MM.1S (cell line): ENCODE measurements at regions not wholly inside any gene's neighbourhood (a gene's known extent, or its start where the extent isn't known, plus 50 kb on each side); places are given as distances from the start of the nearest gene placed in this dataset.

Source experiments
- DNase-seq: peaks from one replicate; pipeline ENCODE4 v3.0.0-alpha.2; 2015
- H2AFZ ChIP-seq: fragments of 300-600 bp; sonication (generic); 2 replicates; pipeline ENCODE4 v1.6.0; 2016; ENCODE audit warnings: antibody characterized with exemption, low read length
- H3F3A ChIP-seq: fragments of 300-600 bp; sonication (generic); 2 replicates; pipeline ENCODE4 v1.6.1; 2016; ENCODE audit warnings: mild to moderate bottlenecking, antibody characterized with exemption, low read length, moderate library complexity, mixed read lengths; ENCODE audit not compliant: insufficient read depth
- H3K27ac ChIP-seq: fragments of 300-600 bp; sonication (generic); 2 replicates; pipeline ENCODE4 v1.5.1; 2016; ENCODE audit warnings: mild to moderate bottlenecking, low read length
- H3K27me3 ChIP-seq: fragments of 300-600 bp; sonication (generic); replicated peaks from 2 replicates; pipeline ENCODE4 v1.6.0; 2016; ENCODE audit warnings: low read length; ENCODE audit not compliant: insufficient read depth
- H3K36me3 ChIP-seq: fragments of 300-600 bp; sonication (generic); replicated peaks from 2 replicates; pipeline ENCODE4 v1.6.1; 2016; ENCODE audit warnings: mild to moderate bottlenecking, low read length, mixed read lengths; ENCODE audit not compliant: insufficient read depth
- H3K4me1 ChIP-seq: fragments of 300-600 bp; sonication (generic); 2 replicates; pipeline ENCODE4 v1.6.1; 2016; ENCODE audit warnings: low read length, mixed read lengths
- H3K4me2 ChIP-seq: fragments of 300-600 bp; sonication (generic); 2 replicates; pipeline ENCODE4 v1.6.0; 2016; ENCODE audit warnings: low read depth, low read length
- H3K4me3 ChIP-seq: fragments of 300-600 bp; sonication (generic); 2 replicates; pipeline ENCODE4 v1.5.1; 2016; ENCODE audit warnings: low read length, mixed read lengths
- H3K79me2 ChIP-seq: fragments of 300-600 bp; sonication (generic); 2 replicates; pipeline ENCODE4 v1.6.1; 2016; ENCODE audit warnings: mixed run types, low read length, mixed read lengths
- H3K9ac ChIP-seq: fragments of 300-600 bp; sonication (generic); 2 replicates; pipeline ENCODE4 v1.6.1; 2016; ENCODE audit warnings: low read length, mixed read lengths
- H3K9me2 ChIP-seq: fragments of 300-600 bp; sonication (generic); replicated peaks from 2 replicates; pipeline ENCODE4 v1.6.1; 2016; ENCODE audit warnings: mild to moderate bottlenecking, low read length, mixed read lengths; ENCODE audit not compliant: insufficient read depth
- H3K9me3 ChIP-seq: fragments of 300-600 bp; sonication (generic); replicated peaks from 2 replicates; pipeline ENCODE4 v1.6.1; 2016; ENCODE audit warnings: mild to moderate bottlenecking, low read length, mixed read lengths; ENCODE audit not compliant: insufficient read depth
- H4K20me1 ChIP-seq: fragments of 300-600 bp; sonication (generic); 2 replicates; pipeline ENCODE4 v1.6.1; 2016; ENCODE audit warnings: mild to moderate bottlenecking, low read length, moderate library complexity, mixed read lengths; ENCODE audit not compliant: insufficient read depth
- CTCF ChIP-seq: fragments of 300-600 bp; sonication (generic); IDR thresholded peaks from 2 replicates; pipeline ENCODE4 v1.5.1; 2016; ENCODE audit warnings: antibody characterized with exemption, low read length, mixed read lengths
- EZH2 ChIP-seq: fragments of 300-600 bp; sonication (generic); optimal IDR thresholded peaks from 2 replicates; pipeline ENCODE3; 2017; ENCODE audit warnings: low read depth, mild to moderate bottlenecking, antibody characterized with exemption, low read length, mixed read lengths
- EZH2phosphoT487 ChIP-seq: fragments of 300-600 bp; sonication (generic); IDR thresholded peaks from 2 replicates; pipeline ENCODE4 v1.6.1; 2018; ENCODE audit warnings: antibody characterized with exemption, low read length

- Histone ChIP-seq H3K9ac (no peak overlapping the region), H3K4me1 (no peaks in the 10 kb centered on the region), H3K27me3 (no peaks in the 10 kb centered on the region), H3K36me3 (no peaks in the 10 kb centered on the region), H4K20me1 (no peaks in the 10 kb centered on the region), H3F3A (no peaks in the 10 kb centered on the region), H3K27ac (no peak overlapping the region), H3K9me2 (no peaks in the 10 kb centered on the region), H3K4me3 (no peak overlapping the region), H2AFZ (no peak overlapping the region), H3K4me2 (no peak overlapping the region), H3K79me2 (no peaks in the 10 kb centered on the region), H3K9me3 (no peaks in the 10 kb centered on the region)
- TF ChIP-seq EZH2phosphoT487 (no peak), EZH2 (no peak), CTCF (no peak)
- no peak for DNase-seq
Observed at GRCh38 chr1:75984781-75985180, 52.6 kb upstream of the ASB17 start.

GRCh38 chr1:75985827-75986226, 53.6 kb upstream of the ASB17 start:
- Histone ChIP-seq H3K4me3 (no peak overlapping the region), H2AFZ (no peak overlapping the region), H4K20me1 (no peaks in the 10 kb centered on the region), H3K27me3 (no peaks in the 10 kb centered on the region), H3F3A (no peaks in the 10 kb centered on the region), H3K9ac (no peak overlapping the region), H3K4me1 (no peaks in the 10 kb centered on the region), H3K4me2 (no peak overlapping the region), H3K36me3 (no peaks in the 10 kb centered on the region), H3K79me2 (no peaks in the 10 kb centered on the region), H3K9me2 (no peaks in the 10 kb centered on the region), H3K9me3 (no peaks in the 10 kb centered on the region), H3K27ac (no peak overlapping the region)
- TF ChIP-seq EZH2phosphoT487 (no peak), CTCF (no peak), EZH2 (no peak)
- no peak for DNase-seq

GRCh38 chr1:75986478-75986877, 54.3 kb upstream of the ASB17 start:
- no peaks in the 10 kb centered on the region for H4K20me1 ChIP-seq

More at GRCh38 chr1:75986478-75986877, 54.3 kb upstream of the ASB17 start:
- no peak for DNase-seq
- H3K36me3 ChIP-seq, result no peaks in the 10 kb centered on the region
- no peak overlapping the region for H3K27ac ChIP-seq
- no peaks in the 10 kb centered on the region for H3K9me2 ChIP-seq
- no peak overlapping the region for H3K9ac ChIP-seq
- no peaks in the 10 kb centered on the region for H3K4me1 ChIP-seq
- TF ChIP-seq EZH2, result no peak
- TF ChIP-seq CTCF, result no peak
- no peak for TF ChIP-seq EZH2phosphoT487
- H3K79me2 ChIP-seq, result no peaks in the 10 kb centered on the region
- no peaks in the 10 kb centered on the region for H3F3A ChIP-seq
- H3K27me3 ChIP-seq, result no peaks in the 10 kb centered on the region
- no peaks in the 10 kb centered on the region for H3K9me3 ChIP-seq
- no peak overlapping the region for H2AFZ ChIP-seq
- H3K4me3 ChIP-seq, result no peak overlapping the region
- no peak overlapping the region for H3K4me2 ChIP-seq
